Suprapubic skin (tissue), 4 donors: ENCODE measurements at regions not wholly inside any gene's neighbourhood (a gene's known extent, or its start where the extent isn't known, plus 50 kb on each side); places are given as distances from the start of the nearest gene placed in this dataset.

Source experiments
- EP300 ChIP-seq: sonication (generic); formaldehyde crosslinking; IDR thresholded peaks from one replicate; pipeline ENCODE4 v1.6.1; 2017; ENCODE audit warnings: antibody characterized with exemption
- POLR2A ChIP-seq, 2 donors: fragments of 450-650 bp; IDR thresholded peaks; one replicate each; pipeline ENCODE4 v1.6.1; 2017; ENCODE audit warnings: antibody characterized with exemption in 2 of 2, mild to moderate bottlenecking in 2 of 2, moderate library complexity in 2 of 2
- POLR2AphosphoS5 ChIP-seq, 3 donors: sonication (generic); formaldehyde crosslinking; IDR thresholded peaks; one replicate each; pipeline ENCODE4 v1.6.1; 2017; ENCODE audit warnings: antibody characterized with exemption in 3 of 3
- TF ChIP-seq, protein P1 (sequence below), 2 donors: fragments of 200-600 bp in 1 of 2; fragments of 450-650 bp in 1 of 2; sonication (generic) in 1 of 2; IDR thresholded peaks; one replicate each; pipeline ENCODE4 v1.5.1; 2016 to 2019; ENCODE audit warnings: antibody characterized with exemption in 2 of 2, mild to moderate bottlenecking in 1 of 2, moderate library complexity in 1 of 2

DNA sequence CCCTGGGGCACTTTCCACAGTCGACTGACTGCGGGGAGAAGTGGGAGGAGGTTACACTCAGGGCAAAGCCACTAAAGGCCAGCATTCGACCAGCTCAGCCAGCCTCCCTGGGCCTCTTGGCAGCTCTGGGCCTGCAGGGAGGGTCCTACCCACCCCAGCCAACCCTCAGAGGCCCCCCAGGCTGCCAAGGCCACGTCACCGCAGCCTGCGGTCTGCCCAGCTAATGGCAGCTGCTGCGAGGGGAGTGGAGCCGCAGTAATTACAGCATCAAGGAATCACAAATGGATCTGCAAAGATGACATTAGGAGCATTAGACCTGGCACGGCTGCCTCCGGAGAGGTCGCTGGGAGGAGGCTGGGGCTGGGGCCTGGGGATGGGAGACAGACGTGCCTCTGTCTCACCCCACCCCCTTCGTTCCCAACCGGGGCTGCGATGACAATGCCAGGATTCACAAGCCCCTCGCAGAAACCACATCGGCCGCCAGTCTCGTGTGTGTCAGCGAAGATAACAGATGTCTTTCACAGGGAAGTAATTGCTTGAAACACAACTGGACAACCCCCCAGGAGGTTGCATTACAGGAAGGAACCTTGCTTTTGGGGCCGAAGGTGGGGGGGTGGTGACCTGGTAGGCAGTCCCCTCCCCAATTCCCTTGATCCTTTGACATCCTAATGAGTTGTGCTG is 367.6 kb downstream of the BCOR start:
- TF ChIP-seq, protein P1, sequence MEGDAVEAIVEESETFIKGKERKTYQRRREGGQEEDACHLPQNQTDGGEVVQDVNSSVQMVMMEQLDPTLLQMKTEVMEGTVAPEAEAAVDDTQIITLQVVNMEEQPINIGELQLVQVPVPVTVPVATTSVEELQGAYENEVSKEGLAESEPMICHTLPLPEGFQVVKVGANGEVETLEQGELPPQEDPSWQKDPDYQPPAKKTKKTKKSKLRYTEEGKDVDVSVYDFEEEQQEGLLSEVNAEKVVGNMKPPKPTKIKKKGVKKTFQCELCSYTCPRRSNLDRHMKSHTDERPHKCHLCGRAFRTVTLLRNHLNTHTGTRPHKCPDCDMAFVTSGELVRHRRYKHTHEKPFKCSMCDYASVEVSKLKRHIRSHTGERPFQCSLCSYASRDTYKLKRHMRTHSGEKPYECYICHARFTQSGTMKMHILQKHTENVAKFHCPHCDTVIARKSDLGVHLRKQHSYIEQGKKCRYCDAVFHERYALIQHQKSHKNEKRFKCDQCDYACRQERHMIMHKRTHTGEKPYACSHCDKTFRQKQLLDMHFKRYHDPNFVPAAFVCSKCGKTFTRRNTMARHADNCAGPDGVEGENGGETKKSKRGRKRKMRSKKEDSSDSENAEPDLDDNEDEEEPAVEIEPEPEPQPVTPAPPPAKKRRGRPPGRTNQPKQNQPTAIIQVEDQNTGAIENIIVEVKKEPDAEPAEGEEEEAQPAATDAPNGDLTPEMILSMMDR (IDR thresholded peaks at IDR 0.05) = no peak
- TF ChIP-seq POLR2A (IDR thresholded peaks at IDR 0.05) = no peak
- TF ChIP-seq POLR2AphosphoS5 (IDR thresholded peaks at IDR 0.05) = no peak
- no peak for TF ChIP-seq EP300
